GM19023 (cell line): ENCODE measurements at regions not wholly inside any gene's neighbourhood (a gene's known extent, or its start where the extent isn't known, plus 50 kb on each side); places are given as distances from the start of the nearest gene placed in this dataset.
"Not testable (repeated sequence)": the region's sequence is repeated elsewhere in the genome, so short reads cannot be mapped to it uniquely, and the experiment has no call there.

ENCODE experiments used
- ATAC-seq: cut with Tn5 transposase; IDR thresholded peaks from one replicate; pipeline ENCODE4 v1.9.1; 2021; ENCODE audit warnings: mild to moderate bottlenecking, moderate library complexity; ENCODE audit not compliant: unreplicated experiment

GRCh38 chr21:9246010-9246409, 1275.4 kb upstream of the TPTE start:
- ATAC-seq, result peak; percentile 11

GRCh38 chr21:9246481-9247289, 1274.7 kb upstream of the TPTE start:
- peak; percentile 41 for ATAC-seq

GRCh38 chr21:9247290-9247613, 1274.1 kb upstream of the TPTE start:
- not testable (repeated sequence) for ATAC-seq

- ATAC-seq, result peak; percentile 17
Observed at GRCh38 chr21:9247616-9248317, 1273.6 kb upstream of the TPTE start.
